B cell (primary cell): ENCODE measurements at regions not wholly inside any gene's neighbourhood (a gene's known extent, or its start where the extent isn't known, plus 50 kb on each side); places are given as distances from the start of the nearest gene placed in this dataset.

Source experiments
- ATAC-seq: fragments of 200-7000 bp; cut with Tn5 transposase; one replicate; pipeline ENCODE4 v1.10.0; 2021; ENCODE audit warnings: low read depth, mild to moderate bottlenecking, moderate number of reproducible peaks, moderate library complexity
- CTCF ChIA-PET: fragments of 350-600 bp; sonication (Branson Sonifier 250); formaldehyde crosslinking; loops from one replicate; lab custom pipeline; 2021; ENCODE audit warnings: antibody characterized with exemption, inconsistent platforms; lab: Charles Lee
- POLR2A ChIA-PET: fragments of 350-600 bp; sonication (Branson Sonifier 250); formaldehyde crosslinking; loops from one replicate; lab custom pipeline; 2021; ENCODE audit warnings: antibody characterized with exemption; lab: Charles Lee
- DNase-seq: peaks from one replicate; pipeline ENCODE4 v3.0.0; 2013
- H2AFZ ChIP-seq: 2 replicates; pipeline ENCODE4 v1.6.1; 2012; ENCODE audit warnings: mild to moderate bottlenecking, low read depth, low read length; ENCODE audit not compliant: insufficient read depth, poor library complexity, severe bottlenecking
- H3K27ac ChIP-seq, 2 donors: 1 replicate in 1 of 2; 2 replicates in 1 of 2; pipeline ENCODE4 v1.5.1; 2012 to 2013; ENCODE audit warnings: low read length in 2 of 2, mild to moderate bottlenecking in 2 of 2, moderate library complexity in 1 of 2
- H3K27me3 ChIP-seq, 4 experiments: fragments of 200-600 bp in 1 of 4; sonication (generic) in 1 of 4; replicated peaks in 1 of 4; 1 replicate in 2 of 4; 2 replicates in 2 of 4; pipeline versions ENCODE4 v1.6.1 to v1.7.0; 2013 to 2016; ENCODE audit warnings: low read length in 3 of 4, mild to moderate bottlenecking in 2 of 4, mixed read lengths in 1 of 4, moderate library complexity in 1 of 4; ENCODE audit not compliant: insufficient read depth in 4 of 4, control insufficient read depth in 3 of 4; ENCODE audit errors: control extremely low read depth in 1 of 4
- H3K36me3 ChIP-seq, 2 experiments: replicated peaks in 1 of 2; 1 replicate in 1 of 2; 2 replicates in 1 of 2; pipeline versions ENCODE4 v1.6.1 to v1.7.1; 2013; ENCODE audit warnings: low read length in 1 of 2; ENCODE audit not compliant: insufficient read depth in 2 of 2, control insufficient read depth in 1 of 2; ENCODE audit errors: control extremely low read depth in 1 of 2, extremely low read depth in 1 of 2
- H3K4me1 ChIP-seq, 2 donors: fragments of 200-600 bp in 1 of 2; sonication (generic) in 1 of 2; 1 replicate in 1 of 2; 2 replicates in 1 of 2; pipeline versions ENCODE4 v1.5.1 to v1.6.1; 2013 to 2017; ENCODE audit warnings: low read length in 2 of 2; ENCODE audit not compliant: control insufficient read depth in 2 of 2, insufficient read depth in 2 of 2
- H3K4me2 ChIP-seq: replicated peaks from 2 replicates; pipeline ENCODE3; 2012; ENCODE audit warnings: mild to moderate bottlenecking, low read depth, low read length; ENCODE audit not compliant: poor library complexity, severe bottlenecking
- H3K4me3 ChIP-seq, 5 experiments: fragments of 200-600 bp in 1 of 5; sonication (generic) in 1 of 5; 1 replicate in 3 of 5; 2 replicates in 2 of 5; pipeline versions ENCODE4 v1.5.1 to v1.7.0; 2011 to 2016; ENCODE audit warnings: low read length in 4 of 5, mild to moderate bottlenecking in 4 of 5, low read depth in 2 of 5, control low read depth in 1 of 5, moderate library complexity in 1 of 5; ENCODE audit not compliant: insufficient read depth in 1 of 5; ENCODE audit errors: control extremely low read depth in 1 of 5, extremely low read depth in 1 of 5
- H3K79me2 ChIP-seq: fragments of 200-600 bp; sonication (generic); one replicate; pipeline ENCODE4 v1.6.0; 2016; ENCODE audit warnings: low read length; ENCODE audit not compliant: control insufficient read depth, insufficient read depth
- H3K9ac ChIP-seq: fragments of 200-600 bp; sonication (generic); 2 replicates; pipeline ENCODE4 v1.6.1; 2017; ENCODE audit warnings: mild to moderate bottlenecking, low read length, moderate library complexity
- H3K9me3 ChIP-seq, 3 donors: one replicate each; pipeline versions ENCODE4 v1.6.1 to v1.7.1; 2013; ENCODE audit warnings: low read length in 2 of 3; ENCODE audit not compliant: control insufficient read depth in 2 of 3, insufficient read depth in 1 of 3; ENCODE audit errors: control extremely low read depth in 1 of 3
- H4K20me1 ChIP-seq: 2 replicates; pipeline ENCODE4 v1.6.0; 2012; ENCODE audit warnings: mild to moderate bottlenecking, low read length; ENCODE audit not compliant: insufficient read depth, control insufficient read depth, poor library complexity, severe bottlenecking
- H3K27ac Mint-ChIP-seq: one replicate; pipeline ENCODE4 v1.8.0; 2021; ENCODE audit warnings: mixed read lengths
- H3K27me3 Mint-ChIP-seq: one replicate; pipeline ENCODE4 v1.8.0; 2021; ENCODE audit warnings: mixed read lengths
- H3K4me1 Mint-ChIP-seq: one replicate; pipeline ENCODE4 v1.8.0; 2021; ENCODE audit warnings: mixed read lengths
- H3K4me3 Mint-ChIP-seq: one replicate; pipeline ENCODE4 v1.8.0; 2021; ENCODE audit warnings: mixed read lengths
- H3K9me3 Mint-ChIP-seq: one replicate; pipeline ENCODE4 v1.8.0; 2022; ENCODE audit warnings: mixed read lengths; ENCODE audit not compliant: insufficient read depth
- EZH2 ChIP-seq: IDR thresholded peaks from 2 replicates; pipeline ENCODE4 v1.6.1; 2012; ENCODE audit warnings: borderline replicate concordance, low read depth, mild to moderate bottlenecking, moderate library complexity, low read length; ENCODE audit not compliant: insufficient read depth, poor library complexity, severe bottlenecking
- WGBS: methylation state at CpG from one replicate; pipeline ENCODE4 v1.1.5; 2013; ENCODE audit warnings: missing lambda C conversion rate; ENCODE audit not compliant: insufficient coverage; 5-methylcytosine and 5-hydroxymethylcytosine counted together
- intact Hi-C: fragments of 100-400 bp; cut with micrococcal nuclease; formaldehyde crosslinking; loops from one replicate; pipeline ENCODE4 v1.10.0; 2022
- TF ChIP-seq, protein P1 (sequence below): fragments of 200-600 bp; IDR thresholded peaks from one replicate; pipeline ENCODE4 v1.8.0; 2022; ENCODE audit warnings: antibody characterized with exemption, mild to moderate bottlenecking

DNA sequence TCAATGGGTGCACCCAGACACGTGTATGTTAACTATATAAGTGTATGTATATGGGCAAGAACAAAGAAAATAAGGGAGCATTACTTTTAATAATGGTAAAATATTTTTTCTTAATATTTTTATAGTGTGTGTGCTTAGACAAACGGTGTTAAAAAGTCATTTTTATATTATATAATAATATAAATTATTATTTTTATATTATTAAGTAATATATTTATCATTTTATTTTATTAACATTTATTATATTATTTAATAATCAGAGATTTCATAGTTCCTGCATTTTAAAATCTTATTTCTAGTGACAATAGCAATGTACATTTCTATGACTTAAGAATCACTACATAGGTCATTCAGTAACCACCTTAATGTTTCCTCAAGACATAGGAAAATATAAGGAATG, 184.4 kb downstream of the SLITRK5 start:
- H3K9me3 ChIP-seq = no peaks in the 10 kb centered on the region
- WGBS = no CpG with 5 or more reads among the region's 2 CpGs
- Mint-ChIP-seq H3K9me3 (no peaks in the 10 kb centered on the region), H3K4me1 (no peaks in the 10 kb centered on the region), H3K27ac (no peak overlapping the region), H3K27me3 (no peaks in the 10 kb centered on the region), H3K4me3 (no peak overlapping the region)
- H4K20me1 ChIP-seq = no peaks in the 10 kb centered on the region
- no peak overlapping the region for H2AFZ ChIP-seq
- no peak overlapping the region for H3K27ac ChIP-seq
- no peaks in the 10 kb centered on the region for H3K36me3 ChIP-seq
- no peak overlapping the region for H3K9ac ChIP-seq
- ATAC-seq (no peak), DNase-seq (no peak)
- ChIA-PET CTCF (no interaction called here), POLR2A (no interaction called here)
- no peaks in the 10 kb centered on the region for H3K27me3 ChIP-seq
- intact Hi-C loops = no loop called here
- H3K79me2 ChIP-seq = no peaks in the 10 kb centered on the region
- H3K4me3 ChIP-seq = no peak overlapping the region
- TF ChIP-seq EZH2 = no peak
- TF ChIP-seq, protein P1, sequence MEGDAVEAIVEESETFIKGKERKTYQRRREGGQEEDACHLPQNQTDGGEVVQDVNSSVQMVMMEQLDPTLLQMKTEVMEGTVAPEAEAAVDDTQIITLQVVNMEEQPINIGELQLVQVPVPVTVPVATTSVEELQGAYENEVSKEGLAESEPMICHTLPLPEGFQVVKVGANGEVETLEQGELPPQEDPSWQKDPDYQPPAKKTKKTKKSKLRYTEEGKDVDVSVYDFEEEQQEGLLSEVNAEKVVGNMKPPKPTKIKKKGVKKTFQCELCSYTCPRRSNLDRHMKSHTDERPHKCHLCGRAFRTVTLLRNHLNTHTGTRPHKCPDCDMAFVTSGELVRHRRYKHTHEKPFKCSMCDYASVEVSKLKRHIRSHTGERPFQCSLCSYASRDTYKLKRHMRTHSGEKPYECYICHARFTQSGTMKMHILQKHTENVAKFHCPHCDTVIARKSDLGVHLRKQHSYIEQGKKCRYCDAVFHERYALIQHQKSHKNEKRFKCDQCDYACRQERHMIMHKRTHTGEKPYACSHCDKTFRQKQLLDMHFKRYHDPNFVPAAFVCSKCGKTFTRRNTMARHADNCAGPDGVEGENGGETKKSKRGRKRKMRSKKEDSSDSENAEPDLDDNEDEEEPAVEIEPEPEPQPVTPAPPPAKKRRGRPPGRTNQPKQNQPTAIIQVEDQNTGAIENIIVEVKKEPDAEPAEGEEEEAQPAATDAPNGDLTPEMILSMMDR = no peak
- no peak overlapping the region for H3K4me2 ChIP-seq
- no peaks in the 10 kb centered on the region for H3K4me1 ChIP-seq

DNA sequence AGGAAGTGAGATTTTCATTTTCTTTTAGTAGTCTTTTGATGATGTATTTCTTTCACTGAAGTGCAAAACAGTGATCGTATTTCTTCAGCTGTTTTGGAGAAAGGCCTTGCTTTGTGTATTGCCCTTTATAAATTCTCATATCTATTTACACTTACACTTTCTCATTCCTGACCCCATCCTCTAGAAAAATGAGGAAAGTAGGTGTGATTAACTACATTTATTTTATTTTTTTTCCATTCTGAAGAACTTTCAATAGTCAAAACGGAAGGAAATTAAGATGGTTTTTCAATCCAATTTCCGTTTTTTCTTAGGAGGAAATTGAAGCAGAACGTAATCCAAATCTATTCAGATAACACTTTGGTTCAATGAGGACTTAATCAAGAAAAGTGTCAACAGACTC, 188.1 kb downstream of the SLITRK5 start:
- Mint-ChIP-seq H3K9me3 (no peaks in the 10 kb centered on the region), H3K27ac (no peak overlapping the region), H3K27me3 (no peaks in the 10 kb centered on the region), H3K4me3 (no peak overlapping the region), H3K4me1 (no peaks in the 10 kb centered on the region)
- Histone ChIP-seq H3K4me2 (no peak overlapping the region), H4K20me1 (no peaks in the 10 kb centered on the region), H3K4me1 (no peaks in the 10 kb centered on the region), H3K27ac (no peak overlapping the region), H3K79me2 (no peaks in the 10 kb centered on the region), H3K4me3 (no peak overlapping the region), H3K27me3 (no peaks in the 10 kb centered on the region), H3K9ac (no peak overlapping the region), H2AFZ (no peak overlapping the region), H3K36me3 (no peaks in the 10 kb centered on the region), H3K9me3 (no peaks in the 10 kb centered on the region)
- no peak for ATAC-seq
- intact Hi-C loops = no loop called here
- 87% methylated on average over 3 of the region's 4 CpGs for WGBS
- no peak for DNase-seq
- TF ChIP-seq EZH2 = no peak
- TF ChIP-seq, protein P1 = no peak
- POLR2A ChIA-PET = no interaction called here
- CTCF ChIA-PET = no interaction called here
